Stomach (tissue), 8 donors: ENCODE measurements at regions not wholly inside any gene's neighbourhood (a gene's known extent, or its start where the extent isn't known, plus 50 kb on each side); places are given as distances from the start of the nearest gene placed in this dataset.

ENCODE experiments used
- DNase-seq, 2 donors: peaks; one replicate each; pipeline versions ENCODE4 v3.0.0 to v3.0.0-alpha.2; 2013 to 2019
- H3K27ac ChIP-seq, 5 donors: fragments of 200-600 bp in 4 of 5; sonication (generic) in 4 of 5; one replicate each; pipeline ENCODE4 v1.5.1; 2013 to 2019; ENCODE audit warnings: mild to moderate bottlenecking in 1 of 5, moderate library complexity in 1 of 5
- H3K27me3 ChIP-seq, 3 donors: fragments of 200-600 bp; sonication (generic); one replicate each; pipeline ENCODE4 v1.5.1; 2017 to 2019; ENCODE audit warnings: mixed run types in 1 of 3
- H3K36me3 ChIP-seq, 4 donors: fragments of 200-600 bp; sonication (generic); 1 replicate in 3 of 4; 2 replicates in 1 of 4; pipeline ENCODE4 v1.5.1; 2016 to 2019
- H3K4me1 ChIP-seq, 4 donors: fragments of 200-600 bp; sonication (generic); one replicate each; pipeline ENCODE4 v1.5.1; 2016 to 2019
- H3K4me3 ChIP-seq, 4 donors: fragments of 200-600 bp; sonication (generic) in 3 of 4; one replicate each; pipeline ENCODE4 v1.5.1; 2016 to 2019; ENCODE audit warnings: mild to moderate bottlenecking in 1 of 4
- H3K9me3 ChIP-seq, 4 donors: fragments of 200-600 bp; sonication (generic); one replicate each; pipeline ENCODE4 v1.5.1; 2016 to 2019
- CTCF ChIP-seq, 7 experiments: fragments of 450-650 bp in 4 of 7; fragments of 200-600 bp in 3 of 7; sonication (generic) in 3 of 7; IDR thresholded peaks; one replicate each; pipeline ENCODE4 v1.5.1; 2016 to 2019; ENCODE audit warnings: antibody characterized with exemption in 7 of 7, control low read depth in 2 of 7, mild to moderate bottlenecking in 1 of 7
- EP300 ChIP-seq: sonication (generic); formaldehyde crosslinking; IDR thresholded peaks from one replicate; pipeline ENCODE4 v1.6.1; 2017; ENCODE audit warnings: antibody characterized with exemption
- POLR2A ChIP-seq, 4 donors: fragments of 450-650 bp; IDR thresholded peaks; one replicate each; pipeline ENCODE4 v1.6.1; 2016; ENCODE audit warnings: antibody characterized with exemption in 4 of 4, control low read depth in 2 of 4, mild to moderate bottlenecking in 1 of 4, moderate library complexity in 1 of 4
- POLR2AphosphoS5 ChIP-seq, 3 donors: sonication (generic); formaldehyde crosslinking; IDR thresholded peaks; one replicate each; pipeline ENCODE4 v1.6.1; 2016; ENCODE audit warnings: antibody characterized with exemption in 3 of 3
- WGBS, 5 donors: extraction: QIAGEN DNeasy Blood & Tissue Kit in 3 of 5; methylation state at CpG; one replicate each; pipeline versions ENCODE4 v1.1.5 to v1.1.7; 2013 to 2018; 5-methylcytosine and 5-hydroxymethylcytosine counted together
- intact Hi-C: fragments of 100-400 bp; cut with DNase I; formaldehyde crosslinking; loops from one replicate; pipeline ENCODE4 v1.15.1; 2023; ENCODE audit warnings: low total_unique reads
- donor health status: healthy with polysubstance abuse.
- donor health status: Bipolar disorder and iron deficiency.
- donor health status: healthy.

DNA sequence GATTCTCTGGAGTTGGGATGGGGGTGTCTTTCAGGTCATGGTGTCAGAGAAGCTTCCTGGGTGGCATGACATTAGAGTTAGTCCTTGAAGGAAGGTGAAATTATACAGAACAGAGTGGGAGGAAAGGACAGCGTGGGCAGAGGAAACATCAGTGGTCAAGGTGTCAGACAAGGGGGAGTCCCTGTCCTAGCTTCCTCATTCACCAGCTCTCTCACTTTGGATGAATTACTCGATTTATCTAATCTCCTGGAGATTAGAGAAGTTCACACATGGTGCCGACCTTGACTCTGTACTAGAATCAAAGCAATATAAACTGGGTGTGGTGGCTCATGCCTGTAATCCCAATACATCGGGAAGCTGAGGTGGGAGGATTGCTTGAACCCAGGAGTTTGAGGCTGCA, 492.9 kb downstream of the VRK1 start:
- H3K4me1 ChIP-seq, result no peaks in the 10 kb centered on the region
- TF ChIP-seq CTCF (IDR thresholded peaks at IDR 0.05) (no peak), EP300 (no peak), POLR2A (IDR thresholded peaks at IDR 0.05) (no peak), POLR2AphosphoS5 (IDR thresholded peaks at IDR 0.05) (no peak)
- 36 to 58% (median 41%) methylated on average over 4 of the region's 4 CpGs for WGBS, 5 donors
- peaks cover 0 to 4% (median 0%) of the 10 kb centered on the region in 3 donors for H3K27me3 ChIP-seq
- no peak for DNase-seq
- no peak overlapping the region for H3K27ac ChIP-seq
- intact Hi-C loops, result no loop called here
- H3K36me3 ChIP-seq, result no peaks in the 10 kb centered on the region
- no peaks in the 10 kb centered on the region for H3K9me3 ChIP-seq
- no peak overlapping the region for H3K4me3 ChIP-seq

DNA sequence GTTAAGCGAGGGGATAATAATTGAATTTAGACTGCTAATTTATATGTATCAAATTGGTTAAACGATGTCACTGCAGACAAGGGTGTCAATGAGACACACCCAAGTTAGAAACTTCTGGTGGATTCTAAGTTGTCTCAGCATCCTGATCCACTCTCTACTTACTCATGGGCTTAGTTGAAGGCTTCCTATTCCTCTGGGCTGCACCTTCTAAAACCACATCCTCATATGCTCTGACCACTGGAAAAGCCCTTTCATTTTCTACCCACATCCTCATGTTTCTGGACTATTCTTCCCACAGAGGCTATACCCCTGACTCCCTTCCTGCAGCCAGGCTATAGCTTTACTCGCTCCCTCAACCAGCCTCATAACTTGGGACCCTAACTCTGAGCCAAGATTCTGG, 493.8 kb downstream of the VRK1 start:
- no peak for DNase-seq
- WGBS, 5 donors, result 80 to 89% (median 85%) methylated on average over 3 of the region's 3 CpGs
- intact Hi-C loops, result no loop called here
- peaks cover 0 to 4% (median 0%) of the 10 kb centered on the region in 3 donors for H3K27me3 ChIP-seq
- H3K4me1 ChIP-seq, result no peaks in the 10 kb centered on the region
- no peak for TF ChIP-seq POLR2A (IDR thresholded peaks at IDR 0.05)
- no peak for TF ChIP-seq CTCF (IDR thresholded peaks at IDR 0.05)
- TF ChIP-seq POLR2AphosphoS5 (IDR thresholded peaks at IDR 0.05), result no peak
- no peak for TF ChIP-seq EP300
- no peak overlapping the region for H3K4me3 ChIP-seq
- H3K27ac ChIP-seq, result no peak overlapping the region
- H3K36me3 ChIP-seq, result no peaks in the 10 kb centered on the region
- H3K9me3 ChIP-seq, result no peaks in the 10 kb centered on the region

- Histone ChIP-seq H3K27me3 (peaks cover 0 to 19% (median 0%) of the 10 kb centered on the region in 3 donors), H3K4me1 (no peaks in the 10 kb centered on the region), H3K27ac (no peak overlapping the region), H3K4me3 (no peak overlapping the region), H3K9me3 (no peaks in the 10 kb centered on the region), H3K36me3 (no peaks in the 10 kb centered on the region)
- DNase-seq, result no peak
- WGBS, 5 donors, result 26 to 42% (median 35%) methylated on average over 1 of the region's 1 CpG
- TF ChIP-seq POLR2AphosphoS5 (IDR thresholded peaks at IDR 0.05), result no peak
- no peak for TF ChIP-seq EP300
- no peak for TF ChIP-seq POLR2A (IDR thresholded peaks at IDR 0.05)
- TF ChIP-seq CTCF (IDR thresholded peaks at IDR 0.05), result no peak
- intact Hi-C loops, result no loop called here
Observed at GRCh38 chr14:97293659-97294058, 496.5 kb downstream of the VRK1 start.

GRCh38 chr14:97295108-97295710, 498.0 kb downstream of the VRK1 start:
- WGBS, 5 donors, result 68 to 80% (median 77%) methylated on average over 9 of the region's 9 CpGs
- Histone ChIP-seq H3K9me3 (no peaks in the 10 kb centered on the region), H3K4me3 (no peak overlapping the region), H3K27me3 (peaks cover 0 to 23% (median 0%) of the 10 kb centered on the region in 3 donors), H3K27ac (no peak overlapping the region), H3K4me1 (no peaks in the 10 kb centered on the region), H3K36me3 (no peaks in the 10 kb centered on the region)
- no peak for DNase-seq
- no peak for TF ChIP-seq POLR2AphosphoS5 (IDR thresholded peaks at IDR 0.05)
- TF ChIP-seq CTCF (IDR thresholded peaks at IDR 0.05), result no peak
- TF ChIP-seq EP300, result no peak
- TF ChIP-seq POLR2A (IDR thresholded peaks at IDR 0.05), result no peak
- intact Hi-C loops, result no loop called here
